Left forelimb (tissue), 1 donor: ENCODE measurements at regions not wholly inside any gene's neighbourhood (a gene's known extent, or its start where the extent isn't known, plus 50 kb on each side); places are given as distances from the start of the nearest gene placed in this dataset.
"Not testable (repeated sequence)": the region's sequence is repeated elsewhere in the genome, so short reads cannot be mapped to it uniquely, and the experiment has no call there.

Source experiments
- DNase-seq: peaks from one replicate; pipeline ENCODE4 v3.0.0-alpha.2; 2018; ENCODE audit warnings: low spot score

DNA sequence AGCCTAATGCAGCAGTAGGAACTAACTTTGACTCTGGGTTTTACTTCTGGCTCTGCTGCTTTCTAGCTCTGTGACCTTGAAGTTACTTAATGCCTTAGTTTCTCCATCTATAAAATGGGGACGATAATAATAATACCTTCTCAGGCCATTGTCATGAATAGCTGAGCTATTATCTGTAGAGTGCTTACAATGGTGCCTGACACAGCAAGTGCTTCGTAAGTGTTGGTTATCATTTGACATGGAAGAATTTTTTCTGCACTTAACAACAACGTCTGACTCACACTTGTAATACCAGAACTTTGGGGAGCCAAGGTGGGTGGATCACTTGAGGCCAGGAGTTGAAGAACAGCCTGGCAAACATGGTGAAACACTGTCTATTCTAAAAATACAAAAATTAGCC is 140.5 kb downstream of the ARL4A start:
- no peak for DNase-seq

DNA sequence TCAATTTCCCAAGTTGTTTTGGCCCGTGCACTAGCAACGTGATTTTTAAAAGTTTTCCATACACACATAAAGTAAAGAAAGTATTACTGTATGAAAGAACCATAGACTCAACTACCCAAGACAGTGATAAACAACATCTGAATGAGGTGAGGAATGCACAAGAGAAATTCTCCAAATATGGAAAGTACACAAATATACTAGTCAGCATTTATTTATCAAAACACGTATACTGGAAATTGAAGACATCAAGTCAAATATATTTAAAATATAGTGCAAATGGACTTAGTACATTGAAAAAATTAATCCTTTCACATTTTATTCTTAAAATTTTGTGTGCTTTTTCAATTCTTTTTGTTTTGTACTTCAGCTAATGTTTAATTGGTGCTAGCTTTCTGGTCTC is 143.6 kb downstream of the ARL4A start:
- DNase-seq, result no peak

DNA sequence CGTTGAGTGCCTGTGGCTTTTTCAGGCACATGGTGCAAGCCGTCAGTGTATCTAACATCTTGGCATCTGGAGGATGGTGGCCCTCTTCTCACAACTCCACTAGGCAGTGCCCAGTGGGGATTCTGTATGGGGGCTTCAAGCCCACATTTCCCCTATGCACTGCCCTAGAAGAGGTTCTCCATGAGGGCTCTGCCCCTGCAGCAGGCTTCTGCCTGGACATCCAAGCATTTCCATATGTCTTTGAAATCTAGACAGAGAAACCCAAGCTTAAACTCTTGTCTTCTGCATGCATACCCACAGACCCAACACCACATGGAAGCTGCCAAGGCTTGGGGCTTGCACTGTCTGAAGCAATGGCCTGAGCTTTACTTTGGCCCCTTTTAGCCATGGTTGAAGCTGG is 146.4 kb downstream of the ARL4A start:
- DNase-seq, result no peak

DNA sequence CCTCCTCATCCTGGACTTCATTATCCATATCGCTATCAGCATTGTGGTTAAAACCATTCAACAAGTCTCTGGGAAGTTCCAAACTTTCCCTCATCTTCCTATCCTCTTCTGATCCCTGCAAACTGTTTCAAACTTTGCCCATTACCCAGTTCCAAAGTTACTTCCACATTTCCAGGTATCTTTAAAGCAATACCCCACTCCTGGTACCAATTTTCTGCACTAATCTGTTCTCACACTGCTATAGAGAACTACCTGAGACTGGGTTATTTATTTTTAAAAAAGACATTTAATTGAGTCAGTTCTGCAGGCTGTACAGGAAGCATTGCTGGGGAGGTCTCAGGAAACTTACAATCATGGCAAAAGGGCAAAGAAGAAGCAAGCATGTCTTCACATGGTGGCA is 147.3 kb downstream of the ARL4A start:
- no peak for DNase-seq

DNA sequence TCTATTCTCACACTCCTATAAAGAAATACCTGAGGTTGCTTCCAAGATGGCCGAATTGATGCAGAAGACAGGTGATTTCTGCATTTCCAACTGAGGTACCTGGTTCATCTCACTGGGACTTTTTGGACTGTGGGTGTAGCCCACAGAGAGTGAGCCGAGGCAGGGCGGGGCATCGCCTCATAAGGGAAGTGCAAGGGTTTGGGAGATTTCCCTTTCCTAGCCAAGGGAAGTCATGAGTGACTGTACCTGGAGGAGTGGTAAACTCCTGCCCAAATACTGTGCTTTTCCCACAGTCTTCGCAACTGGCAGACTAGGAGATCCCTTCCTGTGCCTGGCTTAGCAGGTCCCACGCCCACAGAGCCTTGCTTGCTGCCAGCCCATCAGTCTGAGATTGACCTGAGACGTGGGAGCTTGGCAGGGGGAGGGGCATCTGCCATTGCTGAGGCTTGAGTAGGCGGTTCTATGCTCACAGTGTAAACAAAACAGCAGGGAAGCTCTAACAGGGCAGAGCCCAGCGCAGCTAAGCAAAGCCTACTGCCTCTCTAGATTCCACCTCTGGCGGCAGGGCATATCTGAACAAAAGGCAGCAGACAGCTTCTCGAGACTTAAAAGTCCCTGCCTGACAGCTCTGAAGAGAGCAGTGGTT is 152.2 kb downstream of the ARL4A start:
- DNase-seq, result no peak

DNA sequence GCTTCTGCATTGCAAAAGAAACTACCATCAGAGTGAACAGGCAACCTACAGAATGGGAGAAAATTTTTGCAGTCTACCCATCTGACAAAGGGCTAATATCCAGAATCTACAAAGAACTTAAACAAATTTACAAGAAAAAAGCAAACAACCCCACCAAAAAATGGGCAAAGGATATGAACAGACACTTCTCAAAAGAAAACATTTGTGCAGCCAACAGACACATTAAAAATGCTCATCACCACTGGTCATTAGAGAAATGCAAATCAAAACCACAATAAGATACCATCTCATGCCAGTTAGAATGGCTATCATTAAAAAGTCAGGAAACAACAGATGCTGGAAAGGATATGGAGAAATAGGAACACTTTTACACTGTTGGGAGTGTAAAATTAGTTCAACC is 157.3 kb downstream of the ARL4A start:
- DNase-seq, result not testable (repeated sequence)

DNA sequence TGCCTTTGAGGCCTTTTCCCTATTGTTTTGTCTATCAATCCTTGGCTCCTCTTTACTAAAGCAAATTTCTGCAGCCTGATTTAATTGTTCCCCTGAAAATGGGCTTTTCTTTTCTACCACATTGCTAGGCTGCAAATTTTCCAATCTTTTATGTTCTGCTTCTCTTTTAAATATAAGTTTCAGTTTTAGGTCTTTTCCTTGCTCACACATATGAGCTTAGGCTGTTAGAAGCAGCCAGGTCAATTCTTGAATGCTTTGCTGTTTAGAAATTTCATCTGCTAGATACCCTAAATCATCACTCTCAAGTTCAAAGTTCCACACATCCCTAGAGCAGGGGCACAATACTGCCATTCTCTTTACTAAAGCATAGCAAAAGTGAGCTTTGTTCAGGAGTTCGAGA is 159.6 kb downstream of the ARL4A start:
- DNase-seq, result no peak

DNA sequence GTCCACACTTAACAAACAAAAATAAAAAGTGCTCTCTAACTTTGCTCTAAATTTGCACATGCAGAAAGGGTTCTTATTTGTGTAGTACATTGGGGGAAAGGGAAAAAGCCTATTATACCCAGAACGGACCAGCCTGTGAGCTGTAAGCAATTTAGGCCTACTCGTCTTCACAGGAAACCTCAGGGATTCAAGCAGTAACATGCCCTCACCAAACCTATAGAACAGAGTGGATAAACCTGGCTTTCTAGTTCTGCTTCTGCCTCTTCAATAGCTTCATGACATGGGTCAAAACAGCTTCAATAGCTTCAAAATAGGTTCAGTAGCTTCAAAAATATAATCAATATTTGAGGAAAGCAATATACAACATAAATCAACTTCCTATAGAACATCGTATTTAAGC is 163.7 kb downstream of the ARL4A start:
- DNase-seq, result no peak

DNA sequence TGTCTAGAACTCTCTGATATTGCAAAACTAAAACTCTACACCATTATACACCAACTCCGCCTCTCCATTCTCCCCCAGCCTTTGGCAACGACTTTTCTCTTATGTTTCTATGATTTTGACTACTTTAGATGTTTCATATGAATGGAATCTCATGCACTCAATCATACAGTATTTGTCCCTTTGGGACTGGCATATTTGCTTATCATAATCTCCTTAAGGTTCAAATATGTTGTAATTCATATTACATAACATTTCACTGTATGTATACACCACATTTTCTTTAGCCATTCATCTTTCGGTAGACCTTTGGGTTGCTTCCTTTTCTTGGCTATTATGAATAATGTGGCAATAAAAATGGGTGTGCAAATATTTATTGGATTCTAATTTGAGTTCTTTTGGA is 164.4 kb downstream of the ARL4A start:
- no peak for DNase-seq

DNA sequence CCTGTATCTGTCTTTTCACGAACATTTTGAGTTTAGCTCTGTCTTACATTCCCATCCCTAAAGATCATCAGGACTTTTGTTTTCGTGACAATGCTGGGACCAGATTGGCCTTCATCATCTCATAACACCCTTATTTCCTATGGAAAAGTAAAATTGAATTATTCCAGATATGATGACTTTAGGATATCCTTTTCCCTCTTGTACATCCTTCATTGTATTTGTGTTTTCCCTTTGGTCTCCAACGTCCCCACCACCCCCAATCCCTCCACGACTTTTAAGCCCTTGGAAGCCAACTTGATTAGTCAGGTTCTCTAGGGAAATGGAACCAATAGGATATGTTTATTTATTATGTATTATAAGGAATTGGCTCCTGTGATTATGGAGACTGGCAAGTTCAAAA is 167.6 kb downstream of the ARL4A start:
- no peak for DNase-seq

DNA sequence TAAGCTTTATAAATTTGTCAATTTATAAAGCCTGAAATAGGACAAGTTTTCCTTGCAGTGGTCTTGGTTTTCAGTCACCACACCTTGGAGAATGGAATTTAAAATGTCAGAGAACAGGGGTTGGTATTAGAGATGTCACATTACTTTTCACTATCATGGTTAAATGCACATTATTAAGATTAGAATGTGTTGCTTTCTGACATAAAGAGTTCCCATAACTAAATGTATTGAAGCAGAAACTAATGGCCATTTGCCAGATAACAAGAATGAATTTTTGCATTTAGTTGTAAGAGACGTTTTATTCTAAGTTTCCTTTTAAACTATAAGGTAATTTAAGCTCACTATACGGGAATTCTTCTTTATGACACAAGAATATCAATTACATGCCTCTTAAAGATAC is 172.3 kb downstream of the ARL4A start:
- DNase-seq, result no peak

DNA sequence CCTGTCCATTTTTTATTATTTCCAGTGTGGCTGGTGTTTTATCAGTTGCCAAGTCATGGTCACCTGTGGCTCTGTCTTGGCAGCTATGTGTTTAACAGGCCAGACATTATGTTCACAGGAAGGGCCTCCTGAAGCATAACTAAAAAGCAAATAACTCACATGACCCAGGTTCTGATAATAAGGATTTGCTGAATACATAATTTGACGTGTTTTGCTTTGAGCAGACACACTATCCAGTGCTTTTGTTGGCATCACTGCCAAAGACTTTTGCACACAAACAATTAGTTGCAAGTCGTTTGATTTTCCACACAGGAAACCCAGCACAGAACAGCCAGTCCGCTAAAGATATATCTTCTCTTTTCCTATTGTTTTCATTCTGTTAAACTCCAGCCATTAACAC is 173.6 kb downstream of the ARL4A start:
- DNase-seq, result no peak

DNA sequence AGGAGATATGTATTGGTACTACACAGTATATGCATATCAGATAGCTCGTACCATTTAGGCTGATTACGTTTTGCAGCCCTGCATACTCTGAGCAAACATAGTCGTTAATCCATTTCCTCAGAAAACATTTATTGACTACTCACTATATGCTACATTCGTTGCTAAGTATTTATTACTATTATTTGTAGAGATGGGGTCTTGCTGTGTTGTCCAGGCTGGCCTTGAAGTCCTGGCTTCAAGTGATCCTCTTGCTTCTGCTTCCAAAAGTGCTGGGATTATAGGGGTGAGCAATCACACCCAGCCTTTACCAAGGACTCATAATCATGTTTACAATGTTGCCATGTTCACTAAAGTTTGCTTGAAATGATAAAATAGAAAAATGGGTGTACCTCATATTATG is 174.7 kb downstream of the ARL4A start:
- DNase-seq, result no peak

DNA sequence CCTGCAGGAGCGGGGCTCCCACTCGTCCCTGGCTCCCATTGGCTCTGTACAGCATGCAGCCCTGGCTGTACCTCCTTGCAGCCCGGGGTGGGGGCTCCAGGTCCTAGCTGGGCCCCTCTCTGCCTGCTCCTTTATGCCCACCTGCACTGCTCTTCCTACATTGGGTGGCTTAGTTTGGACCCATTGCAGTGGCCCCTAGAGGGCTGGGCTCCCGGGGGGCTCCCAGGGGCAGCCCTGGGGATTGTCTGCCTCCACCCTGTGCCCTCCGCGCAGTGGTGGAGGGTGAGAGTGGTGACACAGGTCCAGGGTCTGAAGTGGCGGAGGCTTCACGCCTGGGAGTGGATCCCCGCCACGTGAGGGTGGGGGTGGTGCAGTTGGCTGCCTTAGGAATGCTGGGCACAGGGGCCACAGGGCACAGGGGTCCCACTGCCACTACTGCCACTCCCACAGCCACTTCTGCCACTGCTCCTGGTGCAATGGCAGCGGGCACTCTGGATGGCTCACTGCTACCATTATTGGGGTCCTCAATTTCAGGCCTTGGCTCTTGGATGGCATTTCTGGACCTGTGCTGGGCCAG is 177.1 kb downstream of the ARL4A start:
- DNase-seq, result no peak

DNA sequence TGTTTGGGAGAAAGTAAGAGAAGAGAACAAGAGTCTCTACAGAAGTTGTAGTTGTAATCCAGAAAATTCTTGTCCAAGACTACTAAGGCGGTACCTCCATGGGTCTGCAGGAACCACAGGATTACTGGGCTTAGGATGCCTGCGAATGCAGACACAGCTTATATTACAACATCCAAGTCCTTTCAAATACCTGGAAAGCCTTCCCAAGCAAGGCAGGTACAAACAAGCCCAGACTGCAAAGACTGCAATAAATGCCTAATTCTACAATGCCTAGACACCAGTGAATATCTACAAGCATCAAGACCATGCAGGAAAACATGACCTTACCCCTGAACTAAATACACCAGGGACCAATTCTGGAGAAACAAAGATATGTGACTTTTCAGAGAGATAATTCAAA is 178.2 kb downstream of the ARL4A start:
- no peak for DNase-seq

DNA sequence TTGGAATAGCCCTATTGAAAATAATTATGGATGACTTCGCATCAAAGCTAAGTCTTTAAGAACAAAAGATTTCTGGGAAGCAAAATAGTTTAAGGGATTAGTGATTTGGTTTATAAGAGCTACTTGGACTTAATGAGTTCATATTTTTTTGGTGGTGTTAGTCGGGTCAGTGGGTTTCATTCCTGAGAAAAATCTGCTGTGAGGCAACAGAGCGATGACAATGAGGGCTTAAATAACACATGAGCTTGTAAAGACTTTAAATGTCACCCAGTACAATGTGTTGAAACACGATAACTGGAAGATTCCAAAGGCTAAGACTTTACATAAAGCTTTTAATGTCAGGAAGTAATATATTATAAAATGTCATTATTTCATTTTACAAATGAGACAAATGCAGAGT is 178.8 kb downstream of the ARL4A start:
- no peak for DNase-seq

DNA sequence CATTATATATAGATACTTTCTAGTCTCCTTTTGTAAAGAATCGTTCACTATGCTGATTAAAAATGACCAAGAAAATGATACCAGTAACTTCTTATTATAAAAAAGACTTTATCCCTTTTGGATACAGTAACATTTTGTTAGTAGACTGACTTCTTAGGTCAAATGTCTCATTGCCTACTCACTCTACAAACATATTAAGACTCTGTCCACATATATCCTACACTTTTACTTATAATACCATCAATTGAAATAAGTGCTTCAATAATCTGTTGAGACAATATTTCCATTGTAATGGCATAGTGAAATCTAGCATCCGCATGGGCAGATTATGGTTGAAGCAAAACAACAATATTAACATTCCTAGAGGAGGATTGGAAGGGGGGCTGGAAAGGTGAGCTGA is 180.6 kb downstream of the ARL4A start:
- no peak for DNase-seq

DNA sequence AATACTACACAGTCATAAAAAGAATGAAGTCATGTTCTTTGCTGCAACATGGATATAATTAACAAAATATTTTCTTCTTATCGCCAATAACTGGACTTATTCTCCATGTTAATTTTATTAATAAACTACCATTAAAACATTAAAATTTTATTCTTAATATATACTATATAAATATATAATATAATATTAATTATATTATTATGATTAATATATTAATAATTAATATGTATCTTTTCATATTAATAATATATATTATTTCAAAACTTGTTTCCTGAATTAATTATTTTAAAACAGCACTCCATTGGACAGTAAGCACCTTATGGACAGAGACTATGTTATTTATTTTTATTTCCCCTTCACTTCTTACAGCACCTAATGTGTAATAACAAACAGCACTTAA is 182.8 kb downstream of the ARL4A start:
- DNase-seq, result no peak

DNA sequence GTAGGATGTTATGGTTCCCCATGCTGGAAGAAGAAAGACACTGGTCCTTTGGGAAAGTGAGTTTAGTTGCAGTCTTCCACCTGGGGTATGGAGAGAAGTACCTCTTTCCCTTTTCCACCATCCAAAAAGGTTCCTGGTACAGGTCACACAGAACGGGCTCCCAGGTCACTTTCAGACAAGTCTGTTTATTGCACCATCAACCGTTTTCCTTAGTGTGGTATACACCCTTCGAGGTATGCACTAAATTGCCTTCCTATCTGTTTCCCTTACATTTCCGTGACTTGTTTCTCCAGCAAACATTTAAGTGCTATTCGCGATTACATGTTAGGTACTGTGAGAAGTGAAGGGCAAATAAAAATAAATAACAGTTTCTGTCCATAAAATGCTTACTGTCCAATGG is 185.1 kb downstream of the ARL4A start:
- DNase-seq, result no peak

DNA sequence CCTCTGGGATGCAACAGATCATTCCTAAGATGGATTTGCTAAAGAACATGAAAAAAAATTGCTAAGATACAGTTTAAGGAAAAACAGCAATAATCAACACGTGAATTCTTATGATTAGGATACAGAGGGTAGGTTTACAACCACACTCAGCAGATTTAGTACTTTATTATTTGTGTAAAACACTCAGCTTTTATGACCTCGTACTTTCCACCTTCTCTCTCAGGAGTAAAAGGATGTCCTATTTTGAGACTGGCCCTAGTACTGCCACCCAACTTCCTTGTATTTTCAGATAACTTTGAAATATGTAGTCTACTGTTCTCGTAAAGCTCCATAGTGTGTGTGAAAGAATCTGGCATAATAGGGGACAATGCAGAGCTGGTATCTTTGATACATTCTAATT is 186.1 kb downstream of the ARL4A start:
- no peak for DNase-seq

DNA sequence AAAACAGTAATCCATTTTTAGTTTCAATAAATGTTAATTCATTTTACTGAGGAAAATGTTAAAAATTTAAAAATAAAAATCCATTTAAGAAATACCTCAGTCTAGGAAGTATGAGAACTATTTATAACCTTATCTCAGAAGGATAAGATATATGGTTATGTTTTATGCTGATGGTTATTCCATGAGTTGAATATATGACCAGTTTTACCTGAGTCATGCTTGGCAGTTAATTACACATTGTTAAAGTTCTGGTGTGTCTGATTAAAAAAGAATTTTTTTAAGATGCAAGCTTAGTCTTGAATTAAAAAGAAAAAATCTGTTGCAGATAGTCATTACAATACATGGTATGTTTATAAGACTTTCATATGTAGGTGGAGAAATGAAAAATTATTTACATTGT is 191.7 kb downstream of the ARL4A start:
- DNase-seq, result no peak

DNA sequence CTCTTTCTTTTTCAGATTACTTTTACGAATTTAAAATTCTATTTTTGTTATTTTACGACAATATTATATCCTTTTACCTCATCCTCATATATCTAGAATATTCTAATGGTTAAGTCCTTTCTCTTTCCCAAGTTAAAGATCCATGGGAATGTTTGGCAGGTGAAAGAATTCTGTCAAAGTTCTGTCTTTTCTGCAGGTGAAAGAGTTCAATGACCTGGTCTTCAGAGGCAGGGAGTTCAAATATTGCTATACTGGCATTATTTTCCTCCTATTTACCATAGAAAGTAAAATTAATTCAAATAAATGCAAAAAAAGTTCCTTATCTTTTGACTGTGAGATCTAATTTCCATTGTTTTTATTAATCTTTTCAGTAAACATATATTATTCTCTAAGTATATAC is 194.3 kb downstream of the ARL4A start:
- DNase-seq, result no peak

DNA sequence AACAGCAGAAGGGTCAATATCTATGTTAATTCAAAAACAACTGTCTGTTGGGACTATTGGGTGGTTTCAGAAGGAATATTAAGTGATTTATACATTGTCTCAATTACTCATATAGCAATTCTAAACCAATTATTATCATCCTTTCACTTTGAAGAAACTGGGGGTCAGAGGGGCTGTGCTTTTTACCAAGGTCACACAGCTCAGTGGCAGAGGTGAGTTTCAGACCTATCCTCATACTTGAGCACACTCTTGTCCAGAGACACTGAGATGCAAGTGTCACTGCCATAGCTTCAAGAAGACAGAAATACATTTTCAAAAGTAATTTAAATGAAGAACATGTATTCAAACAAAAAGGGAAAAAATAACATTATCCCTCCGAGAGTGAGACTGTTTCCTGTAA is 195.3 kb downstream of the ARL4A start:
- DNase-seq, result no peak

DNA sequence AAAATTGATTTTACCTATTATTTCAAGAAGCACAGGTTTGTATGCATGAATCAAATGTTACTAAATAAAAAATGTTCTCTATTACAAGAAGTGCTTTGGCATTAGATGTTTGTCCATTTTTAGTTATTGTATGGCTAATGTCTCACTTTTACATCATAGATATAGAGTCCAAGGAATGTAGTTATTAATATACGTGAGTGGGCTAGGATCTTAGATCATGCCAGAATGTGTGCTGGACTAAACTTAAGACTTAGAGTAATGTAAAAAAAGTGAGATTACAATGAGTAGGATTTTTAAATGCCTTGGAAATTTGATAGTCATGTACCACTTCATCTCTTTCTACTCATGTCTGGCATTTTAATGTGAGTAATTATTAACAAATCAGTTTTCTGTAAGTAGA is 196.6 kb downstream of the ARL4A start:
- DNase-seq, result no peak
